ENCODE measurements at regions not wholly inside any gene's neighbourhood (a gene's known extent, or its start where the extent isn't known, plus 50 kb on each side); places are given as distances from the start of the nearest gene placed in this dataset.
"Not testable (repeated sequence)": the region's sequence is repeated elsewhere in the genome, so short reads cannot be mapped to it uniquely, and the experiment has no call there.

GRCh38 chr2:87341601-87342014 is 320.0 kb upstream of the PLGLB1 start:
- H3K27ac ChIP-seq = not testable (repeated sequence)
- TF ChIP-seq CTCF (conservative IDR thresholded peaks at IDR 0.05) = peak; percentile 75

- not testable (repeated sequence) for H3K27ac ChIP-seq
Observed at GRCh38 chr2:87342175-87342574, 320.5 kb upstream of the PLGLB1 start.

- H3K27ac ChIP-seq = not testable (repeated sequence)
Observed at GRCh38 chr2:87343347-87343746, 321.7 kb upstream of the PLGLB1 start.

DNA sequence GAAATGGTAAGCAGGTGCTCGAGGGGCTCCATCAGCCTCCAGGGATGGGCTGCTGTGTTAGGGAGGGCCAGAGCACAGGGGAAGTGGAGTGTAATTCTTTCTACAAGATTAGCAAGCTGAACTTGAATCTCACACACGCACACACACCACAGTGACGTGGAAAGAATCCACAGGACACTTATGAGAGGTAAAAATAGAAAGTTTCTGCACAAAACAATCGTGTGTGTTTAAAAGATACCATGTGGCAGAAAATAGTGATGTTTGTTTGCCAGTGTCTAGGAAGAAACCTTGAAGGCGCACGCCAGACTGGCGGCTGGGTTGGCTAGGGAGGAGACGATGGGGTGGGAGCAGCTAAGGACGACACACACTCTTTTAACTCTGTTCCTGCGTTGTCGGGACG is 323.6 kb upstream of the PLGLB1 start:
- H3K27ac ChIP-seq = not testable (repeated sequence)

DNA sequence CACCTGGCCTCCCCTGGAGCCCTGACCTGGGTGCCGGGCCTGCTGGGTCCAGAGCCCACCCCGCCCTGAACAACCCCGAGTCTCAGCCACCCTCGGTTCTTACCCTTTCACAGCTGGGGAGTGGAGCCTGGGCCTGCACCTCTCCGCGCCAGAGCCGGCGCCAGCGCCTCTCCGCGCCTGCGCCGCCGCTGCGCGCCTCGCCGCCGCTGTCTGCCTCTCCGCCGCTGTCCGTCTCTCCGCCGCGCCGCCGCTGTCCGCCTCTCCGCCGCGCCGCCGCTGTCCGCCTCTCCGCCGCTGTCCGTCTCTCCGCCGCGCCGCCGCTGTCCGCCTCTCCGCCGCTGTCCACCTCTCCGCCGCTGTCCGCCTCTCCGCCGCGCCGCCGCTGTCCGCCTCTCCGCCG is 326.9 kb upstream of the PLGLB1 start:
- not testable (repeated sequence) for H3K27ac ChIP-seq

DNA sequence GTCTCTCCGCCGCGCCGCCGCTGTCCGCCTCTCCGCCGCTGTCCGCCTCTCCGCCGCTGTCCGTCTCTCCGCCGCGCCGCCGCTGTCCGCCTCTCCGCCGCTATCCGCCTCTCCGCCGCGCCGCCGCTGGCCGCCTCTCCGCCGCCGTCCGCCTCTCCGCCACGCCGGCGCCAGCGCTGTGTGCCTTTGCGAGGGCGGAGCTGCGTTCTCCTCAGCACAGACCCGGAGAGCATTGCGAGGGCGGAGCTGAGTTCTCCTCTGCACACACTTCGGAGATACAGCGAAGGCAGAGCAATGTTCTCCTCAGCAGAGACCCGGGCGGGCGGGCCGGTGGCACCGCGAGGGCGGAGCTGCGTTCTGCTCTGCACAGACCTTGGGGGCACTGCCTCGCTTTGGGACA is 327.4 kb upstream of the PLGLB1 start:
- not testable (repeated sequence) for H3K27ac ChIP-seq

DNA sequence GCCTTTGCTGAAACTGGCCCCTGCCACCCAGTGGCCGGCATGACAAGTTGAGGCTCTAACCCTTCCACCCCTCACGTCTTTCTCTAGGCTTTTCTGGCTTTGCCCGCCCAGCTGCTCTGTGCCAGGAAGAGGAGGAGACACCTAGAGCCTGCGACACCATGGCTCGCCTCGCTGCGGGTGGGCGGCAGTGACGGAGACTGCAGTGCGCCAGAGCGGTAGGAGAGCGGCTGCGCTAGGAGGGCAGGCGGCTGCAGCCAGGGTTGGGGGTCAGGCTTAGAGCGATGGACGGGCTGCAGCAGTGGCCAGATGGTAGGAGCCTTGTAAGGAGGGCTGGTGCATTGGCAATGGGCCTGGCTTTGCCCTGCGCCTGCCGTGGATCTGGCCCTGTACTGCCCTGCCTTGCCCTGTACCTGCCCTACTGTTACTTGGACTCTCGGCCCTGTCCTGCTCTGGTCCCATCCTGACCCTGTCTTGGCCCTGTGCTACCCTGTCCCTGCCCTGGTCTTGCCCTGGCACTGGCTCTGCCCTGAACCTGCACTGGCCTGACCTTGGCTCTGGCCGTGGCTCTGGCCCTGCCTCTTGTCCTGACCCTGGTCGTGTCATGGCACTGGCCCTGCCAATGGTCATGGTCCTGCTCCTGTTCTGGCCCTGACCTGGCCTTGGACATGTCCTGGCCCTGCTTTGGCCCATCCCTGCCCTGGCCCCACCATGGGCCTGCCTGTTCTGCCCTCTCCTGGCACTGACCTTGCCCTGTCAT is 330.7 kb upstream of the PLGLB1 start:
- not testable (repeated sequence) for H3K27ac ChIP-seq

- H3K27ac ChIP-seq = not testable (repeated sequence)
Observed at GRCh38 chr2:87353408-87353807, 331.8 kb upstream of the PLGLB1 start.

DNA sequence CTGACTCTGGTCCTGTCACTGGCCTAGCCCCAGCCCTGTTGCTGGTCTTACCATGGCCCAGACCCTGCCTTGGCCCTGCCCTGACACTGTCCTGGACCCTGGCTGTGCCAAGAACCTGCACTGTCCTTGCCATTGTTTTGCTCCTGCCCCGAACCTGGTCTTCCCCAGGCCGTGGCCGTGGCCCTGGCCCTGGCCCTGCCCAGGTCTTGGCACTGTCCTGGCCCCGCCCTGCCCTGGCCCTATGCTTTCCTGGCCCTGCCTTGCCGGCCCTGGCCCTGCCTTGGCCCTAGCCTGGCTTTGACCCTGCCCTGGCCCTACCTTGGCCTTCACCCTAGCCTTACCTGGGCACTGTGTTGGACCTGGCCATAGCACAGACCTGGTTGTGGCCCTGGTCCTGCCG is 332.5 kb upstream of the PLGLB1 start:
- not testable (repeated sequence) for H3K27ac ChIP-seq

GRCh38 chr2:87360250-87360649 is 338.6 kb upstream of the PLGLB1 start:
- not testable (repeated sequence) for H3K27ac ChIP-seq

GRCh38 chr2:87360927-87361326 is 339.3 kb upstream of the PLGLB1 start:
- H3K27ac ChIP-seq = not testable (repeated sequence)

DNA sequence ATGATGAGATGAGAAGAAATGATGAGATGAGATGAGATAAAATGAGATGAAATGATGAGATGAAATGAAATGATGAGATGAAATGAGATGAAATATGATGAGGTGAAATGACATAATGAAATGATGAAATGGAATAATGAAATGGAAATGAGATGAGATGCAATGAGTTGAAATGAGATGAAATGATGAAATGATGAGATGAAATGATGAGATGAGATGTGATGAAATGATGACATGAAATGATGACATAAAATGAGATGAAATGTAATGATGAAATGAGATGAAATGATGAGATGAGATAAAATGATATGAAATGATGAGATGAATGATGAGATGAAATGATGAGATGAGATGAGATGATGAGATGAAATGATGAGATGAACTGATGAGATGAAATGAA is 340.2 kb upstream of the PLGLB1 start:
- H3K27ac ChIP-seq = not testable (repeated sequence)

DNA sequence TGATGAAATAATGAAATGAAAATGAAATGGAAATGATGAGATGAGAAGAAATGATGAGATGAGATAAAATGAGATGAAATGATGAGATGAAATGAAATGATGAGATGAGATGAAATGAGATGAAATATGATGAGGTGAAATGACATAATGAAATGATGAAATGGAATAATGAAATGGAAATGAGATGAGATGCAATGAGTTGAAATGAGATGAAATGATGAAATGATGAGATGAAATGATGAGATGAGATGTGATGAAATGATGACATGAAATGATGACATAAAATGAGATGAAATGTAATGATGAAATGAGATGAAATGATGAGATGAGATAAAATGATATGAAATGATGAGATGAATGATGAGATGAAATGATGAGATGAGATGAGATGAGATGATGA is 342.7 kb upstream of the PLGLB1 start:
- H3K27ac ChIP-seq = not testable (repeated sequence)

- not testable (repeated sequence) for H3K27ac ChIP-seq
Observed at GRCh38 chr2:87365038-87365437, 343.4 kb upstream of the PLGLB1 start.

- not testable (repeated sequence) for H3K27ac ChIP-seq
Observed at GRCh38 chr2:87386063-87386560, 361.8 kb upstream of the PLGLB2 start.

DNA sequence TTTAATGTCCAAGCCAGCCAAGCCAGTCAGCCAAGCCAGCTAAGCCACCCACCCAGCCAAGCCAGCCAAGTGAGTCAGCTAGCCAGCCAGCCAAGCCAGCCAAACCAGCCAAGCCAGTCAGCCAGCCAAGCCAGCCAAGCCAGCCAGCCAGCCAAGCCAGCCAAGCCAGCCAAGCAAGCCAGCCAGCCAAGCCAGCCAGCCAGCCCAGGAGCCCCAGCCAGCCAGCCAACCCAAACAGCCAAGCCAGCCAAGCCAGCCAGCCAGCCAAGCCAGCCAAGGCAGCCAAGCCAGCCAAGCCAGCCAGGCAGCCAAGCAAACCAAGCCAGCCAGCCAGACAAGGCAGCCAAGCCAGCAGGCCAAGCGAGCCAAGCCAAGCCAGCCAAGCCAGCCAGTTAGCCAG is 352.1 kb upstream of the PLGLB2 start:
- not testable (repeated sequence) for H3K27ac ChIP-seq

GRCh38 chr2:87396551-87397265 is 351.2 kb upstream of the PLGLB2 start:
- not testable (repeated sequence) for H3K27ac ChIP-seq

- not testable (repeated sequence) for H3K27ac ChIP-seq
Observed at GRCh38 chr2:87397276-87398065, 350.4 kb upstream of the PLGLB2 start.

DNA sequence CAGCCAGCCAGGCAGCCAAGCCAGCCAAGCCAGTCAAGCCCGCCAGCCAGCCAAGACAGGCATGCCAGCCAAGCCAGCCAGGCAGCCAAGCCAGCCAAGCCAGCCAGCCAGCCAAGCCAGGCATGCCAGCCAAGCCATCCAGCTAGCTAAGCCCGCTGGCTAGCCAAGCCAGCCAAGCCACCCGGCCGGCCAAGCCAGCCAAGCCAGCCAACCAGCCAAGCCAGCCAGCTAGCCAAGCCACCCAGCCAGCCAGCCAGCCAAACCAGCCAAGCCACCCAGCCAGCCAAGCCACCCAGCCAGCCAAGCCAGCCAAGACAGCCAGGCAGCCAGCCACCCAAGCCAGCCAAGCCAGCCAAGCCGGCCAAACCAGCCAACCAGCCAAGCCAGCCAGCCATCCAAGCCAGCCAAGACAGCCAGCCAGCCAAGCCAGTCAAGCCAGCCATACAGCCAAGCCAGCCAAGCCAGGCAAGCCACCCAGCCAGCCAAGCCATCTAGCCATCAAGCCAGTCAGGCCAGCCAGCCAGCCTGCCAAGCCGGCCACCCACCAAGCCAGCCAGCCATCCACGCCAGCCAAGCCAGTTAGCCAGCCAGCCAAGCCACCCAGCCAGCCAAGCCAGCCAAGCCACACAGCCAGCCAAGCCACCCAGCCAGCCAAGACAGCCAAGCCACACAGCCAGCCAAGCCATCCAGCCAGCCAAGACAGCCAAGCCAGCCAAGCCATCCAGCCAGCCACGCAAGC is 349.2 kb upstream of the PLGLB2 start:
- not testable (repeated sequence) for H3K27ac ChIP-seq
